ENCODE measurements at regions not wholly inside any gene's neighbourhood (a gene's known extent, or its start where the extent isn't known, plus 50 kb on each side); places are given as distances from the start of the nearest gene placed in this dataset.

GRCh38 chr14:56498112-56498511 is 81.5 kb upstream of the TMEM260 start:
- ATAC-seq, result no peak
- DNase-seq, result no peak
- no peak for TF ChIP-seq CTCF (IDR thresholded peaks at IDR 0.05)
- Histone ChIP-seq H3K4me1 (no peaks in the 10 kb centered on the region), H3K27me3 (no peaks in the 10 kb centered on the region), H3K36me3 (no peaks in the 10 kb centered on the region), H3K4me3 (no peak overlapping the region), H3K27ac (no peak overlapping the region), H3K9me3 (no peaks in the 10 kb centered on the region)
- intact Hi-C loops (cut with DNase I), result no loop called here

GRCh38 chr14:56501909-56502530 is 77.6 kb upstream of the TMEM260 start:
- no peak for DNase-seq
- Histone ChIP-seq H3K9me3 (no peaks in the 10 kb centered on the region), H3K27ac (no peak overlapping the region)

GRCh38 chr14:56505361-56505760 is 74.2 kb upstream of the TMEM260 start:
- DNase-seq (no peak), ATAC-seq (no peak)
- Histone ChIP-seq H3K4me1 (no peaks in the 10 kb centered on the region), H3K27me3 (no peaks in the 10 kb centered on the region), H3K4me3 (no peak overlapping the region), H3K27ac (no peak overlapping the region), H3K36me3 (no peaks in the 10 kb centered on the region), H3K9me3 (no peaks in the 10 kb centered on the region)
- no peak for TF ChIP-seq CTCF (IDR thresholded peaks at IDR 0.05)
- intact Hi-C loops (cut with DNase I), result no loop called here

More at GRCh38 chr14:56501909-56502530, 77.6 kb upstream of the TMEM260 start:
- Histone ChIP-seq H3K4me1 (no peaks in the 10 kb centered on the region), H3K27me3 (no peaks in the 10 kb centered on the region), H3K36me3 (no peaks in the 10 kb centered on the region), H3K4me3 (no peak overlapping the region)
- no peak for TF ChIP-seq CTCF (IDR thresholded peaks at IDR 0.05)
- ATAC-seq, result no peak
- intact Hi-C loops (cut with DNase I), result no loop called here

GRCh38 chr14:56512521-56512920 is 67.1 kb upstream of the TMEM260 start:
- intact Hi-C loops (cut with DNase I), result no loop called here
- no peak for TF ChIP-seq CTCF (IDR thresholded peaks at IDR 0.05)
- ATAC-seq, result no peak
- Histone ChIP-seq H3K9me3 (no peaks in the 10 kb centered on the region), H3K4me1 (no peaks in the 10 kb centered on the region), H3K27me3 (no peaks in the 10 kb centered on the region), H3K36me3 (no peaks in the 10 kb centered on the region), H3K4me3 (no peak overlapping the region), H3K27ac (no peak overlapping the region)
- no peak for DNase-seq

- Histone ChIP-seq H3K27me3 (no peaks in the 10 kb centered on the region), H3K4me1 (no peaks in the 10 kb centered on the region), H3K4me3 (no peak overlapping the region), H3K36me3 (no peaks in the 10 kb centered on the region), H3K9me3 (no peaks in the 10 kb centered on the region), H3K27ac (no peak overlapping the region)
- no peak for TF ChIP-seq CTCF (IDR thresholded peaks at IDR 0.05)
- intact Hi-C loops (cut with DNase I), result no loop called here
- ATAC-seq (no peak), DNase-seq (no peak)
Observed at GRCh38 chr14:56514663-56515371, 64.8 kb upstream of the TMEM260 start.
